GM12878 (cell line): ENCODE measurements at regions not wholly inside any gene's neighbourhood (a gene's known extent, or its start where the extent isn't known, plus 50 kb on each side); places are given as distances from the start of the nearest gene placed in this dataset.

ENCODE experiments used
- ATAC-seq: fragments of 200-7000 bp; cut with Tn5 transposase; 3 replicates; pipeline ENCODE4 v1.9.1; 2020; ENCODE audit warnings: mild to moderate bottlenecking, moderate library complexity
- BruUV-seq: library from RNA; stranded (reverse); fragments of 400-500 nt; replicated peaks from 2 replicates; lab custom pipeline; 2021; lab: Mats Ljungman, UMichigan
- CTCF ChIA-PET: fragments of 300-600 bp; sonication (Branson Sonifier 250); formaldehyde crosslinking; extraction: SDS; loops from one replicate; lab custom pipeline; 2021; ENCODE audit warnings: inconsistent platforms; lab: Yijun Ruan, JAX
- POLR2A ChIA-PET: fragments of 350-600 bp; formaldehyde crosslinking; extraction: SDS; loops from one replicate; lab custom pipeline; 2021; ENCODE audit warnings: inconsistent platforms; lab: Charles Lee
- RAD21 ChIA-PET: fragments of 300-600 bp; sonication (Branson Sonifier 250); formaldehyde crosslinking; loops from one replicate; lab custom pipeline; 2023; ENCODE audit warnings: antibody characterized with exemption; ENCODE audit not compliant: unreplicated experiment; lab: Charles Lee
- SMC1A ChIA-PET: fragments of 300-600 bp; sonication (Branson Sonifier 250); formaldehyde crosslinking; loops from one replicate; lab custom pipeline; 2023; ENCODE audit not compliant: unreplicated experiment, uncharacterized antibody; lab: Charles Lee
- DNase-seq: peaks from one replicate; pipeline ENCODE4 v3.0.0-alpha.2; 2011; ENCODE audit warnings: low read depth, low spot score
- FAIRE-seq: peaks from 3 replicates; lab custom pipeline; 2011; peaks lifted over from hg19 to GRCh38; lab: Jason Lieb, UNC
- H2AFZ ChIP-seq: 2 replicates; pipeline ENCODE4 v1.6.0; 2011; ENCODE audit warnings: low read depth, low read length, control low read depth; ENCODE audit not compliant: control insufficient read depth
- H3K27ac ChIP-seq: 2 replicates; pipeline ENCODE4 v1.5.1; 2011; ENCODE audit warnings: control low read depth; ENCODE audit not compliant: control insufficient read depth, insufficient read depth
- H3K27me3 ChIP-seq, 2 experiments: replicated peaks in 1 of 2; 2 replicates each; pipeline versions ENCODE4 v1.6.0 to v1.6.1; 2011; ENCODE audit warnings: low read length in 1 of 2; ENCODE audit not compliant: control insufficient read depth in 2 of 2, insufficient read depth in 2 of 2
- H3K36me3 ChIP-seq, 2 experiments: 2 replicates each; pipeline ENCODE4 v1.5.1; 2011; ENCODE audit warnings: low read length in 1 of 2; ENCODE audit not compliant: control insufficient read depth in 2 of 2, insufficient read depth in 2 of 2
- H3K4me1 ChIP-seq: 2 replicates; pipeline ENCODE4 v1.6.1; 2011; ENCODE audit warnings: mild to moderate bottlenecking, low read length, moderate library complexity, mixed read lengths; ENCODE audit not compliant: control insufficient read depth, insufficient read depth
- H3K4me2 ChIP-seq: 2 replicates; pipeline ENCODE4 v1.6.0; 2011; ENCODE audit warnings: control low read depth; ENCODE audit not compliant: control insufficient read depth, insufficient read depth
- H3K4me3 ChIP-seq: fragments of 200-600 bp; sonication (generic); 2 replicates; pipeline ENCODE4 v1.5.1; 2016
- H3K79me2 ChIP-seq: 2 replicates; pipeline ENCODE4 v1.6.0; 2011; ENCODE audit warnings: low read length; ENCODE audit not compliant: control insufficient read depth, insufficient read depth
- H3K9ac ChIP-seq: 2 replicates; pipeline ENCODE4 v1.8.0; 2011; ENCODE audit warnings: low read length, control low read depth, mixed read lengths; ENCODE audit not compliant: control insufficient read depth, insufficient read depth
- H3K9me3 ChIP-seq: replicated peaks from 3 replicates; pipeline ENCODE4 v1.5.1; 2011; ENCODE audit warnings: mild to moderate bottlenecking, low read length; ENCODE audit not compliant: control insufficient read depth, insufficient read depth
- H4K20me1 ChIP-seq: 2 replicates; pipeline ENCODE4 v1.6.0; 2011; ENCODE audit not compliant: control insufficient read depth, insufficient read depth
- CREB1 ChIP-seq: IDR thresholded peaks from 2 replicates; pipeline ENCODE4 v1.6.1; 2012; ENCODE audit warnings: low read depth, mild to moderate bottlenecking, inconsistent platforms
- DPF2 ChIP-seq: fragments of 450-650 bp; IDR thresholded peaks from 2 replicates; pipeline ENCODE4 v1.6.1; 2017; ENCODE audit warnings: mild to moderate bottlenecking
- EZH2 ChIP-seq: IDR thresholded peaks from 2 replicates; pipeline ENCODE4 v1.6.1; 2012; ENCODE audit warnings: low read depth, mild to moderate bottlenecking, control low read depth, inconsistent platforms, low read length, borderline replicate concordance; ENCODE audit not compliant: control insufficient read depth
- FOXK2 ChIP-seq: fragments of 450-650 bp; IDR thresholded peaks from 2 replicates; pipeline ENCODE4 v1.6.1; 2017; ENCODE audit warnings: mild to moderate bottlenecking, moderate library complexity
- FOXM1 ChIP-seq: IDR thresholded peaks from 2 replicates; pipeline ENCODE4 v1.6.1; 2012; ENCODE audit warnings: low read depth, mild to moderate bottlenecking, inconsistent platforms, low read length, moderate library complexity
- IKZF2 ChIP-seq, 2 experiments: fragments of 450-650 bp; IDR thresholded peaks; 2 replicates each; pipeline ENCODE4 v1.6.1; 2017; ENCODE audit warnings: mild to moderate bottlenecking in 2 of 2, moderate library complexity in 2 of 2
- MEF2B ChIP-seq: fragments of 450-650 bp; IDR thresholded peaks from 2 replicates; pipeline ENCODE4 v1.6.1; 2018; ENCODE audit warnings: mild to moderate bottlenecking, moderate library complexity; ENCODE audit not compliant: partially characterized antibody, poor library complexity, severe bottlenecking
- PBX3 ChIP-seq: IDR thresholded peaks from 2 replicates; pipeline ENCODE4 v1.6.1; 2011; ENCODE audit warnings: mild to moderate bottlenecking, low read depth, low read length, moderate library complexity; ENCODE audit not compliant: insufficient replicate concordance
- RELB ChIP-seq: fragments of 450-650 bp; IDR thresholded peaks from 2 replicates; pipeline ENCODE4 v1.6.1; 2017; ENCODE audit warnings: low read depth, mild to moderate bottlenecking, moderate library complexity
- REST ChIP-seq: IDR thresholded peaks from 2 replicates; pipeline ENCODE4 v1.6.1; 2012; ENCODE audit warnings: mild to moderate bottlenecking, low read depth, low read length
- RUNX3 ChIP-seq: IDR thresholded peaks from 2 replicates; pipeline ENCODE4 v1.6.1; 2012; ENCODE audit warnings: low read length, inconsistent platforms
- SP1 ChIP-seq: IDR thresholded peaks from one replicate; pipeline ENCODE4 v1.6.1; 2011; ENCODE audit warnings: low read depth, low read length
- TCF12 ChIP-seq: IDR thresholded peaks from 2 replicates; pipeline ENCODE4 v1.6.1; 2011; ENCODE audit warnings: low read depth, mild to moderate bottlenecking, low read length
- USF1 ChIP-seq: IDR thresholded peaks from 2 replicates; pipeline ENCODE4 v1.6.1; 2011; ENCODE audit warnings: borderline replicate concordance, low read depth, mild to moderate bottlenecking, moderate library complexity, mixed read lengths, low read length; ENCODE audit not compliant: insufficient read depth; ENCODE audit errors: extremely low read length
- WGBS: methylation state at CpG from one replicate; pipeline ENCODE4 v1.1.6; 2016; ENCODE audit warnings: low lambda C conversion rate; ENCODE audit not compliant: insufficient replicate concordance, insufficient coverage; ENCODE audit errors: missing lambda C conversion rate; 5-methylcytosine and 5-hydroxymethylcytosine counted together
- in situ Hi-C: fragments of 300-500 bp; cut with MboI; formaldehyde crosslinking; loops from 9 replicates; pipeline ENCODE4 v1.14.3; 2018; ENCODE audit warnings: mixed read lengths
- intact Hi-C: fragments of 100-400 bp; cut with micrococcal nuclease; formaldehyde crosslinking; loops from one replicate; pipeline ENCODE4 v1.14.2; 2022; ENCODE audit not compliant: unreplicated experiment

GRCh38 chr2:78245394-78246135, 723.4 kb upstream of the LRRTM4 start:
- Histone ChIP-seq H3K79me2 (no peaks in the 10 kb centered on the region), H3K27ac (no peak overlapping the region), H3K36me3 (no peaks in the 10 kb centered on the region), H2AFZ (no peak overlapping the region), H3K9me3 (no peaks in the 10 kb centered on the region), H3K4me3 (no peak overlapping the region), H3K9ac (no peak overlapping the region), H4K20me1 (no peaks in the 10 kb centered on the region), H3K4me2 (no peak overlapping the region), H3K4me1 (no peaks in the 10 kb centered on the region), H3K27me3 (no peaks in the 10 kb centered on the region)
- FAIRE-seq (no peak), DNase-seq (no peak), ATAC-seq (no peak)
- WGBS = 18% methylated on average over 4 of the region's 4 CpGs
- ChIA-PET RAD21 (no interaction called here), CTCF (interaction anchor here (1.1 kb wide), 1 partner anchor 15 kb away, joined by 3 read pairs; no protein-coding TSS in a partner anchor), SMC1A (no interaction called here), POLR2A (no interaction called here)
- intact Hi-C loops = no loop called here
- BruUV-seq = no TSS peak
- in situ Hi-C loops = no loop called here
- TF ChIP-seq EZH2 (no peak), SP1 (no peak), DPF2 (no peak), PBX3 (no peak), FOXK2 (no peak), TCF12 (no peak), RELB (no peak), FOXM1 (no peak), REST (no peak), MEF2B (no peak), USF1 (no peak), CREB1 (no peak), RUNX3 (no peak), IKZF2 (IDR thresholded peaks at IDR 0.05) (no peak)
